ENCODE measurements at regions not wholly inside any gene's neighbourhood (a gene's known extent, or its start where the extent isn't known, plus 50 kb on each side); places are given as distances from the start of the nearest gene placed in this dataset.
"Not testable (repeated sequence)": the region's sequence is repeated elsewhere in the genome, so short reads cannot be mapped to it uniquely, and the experiment has no call there.

DNA sequence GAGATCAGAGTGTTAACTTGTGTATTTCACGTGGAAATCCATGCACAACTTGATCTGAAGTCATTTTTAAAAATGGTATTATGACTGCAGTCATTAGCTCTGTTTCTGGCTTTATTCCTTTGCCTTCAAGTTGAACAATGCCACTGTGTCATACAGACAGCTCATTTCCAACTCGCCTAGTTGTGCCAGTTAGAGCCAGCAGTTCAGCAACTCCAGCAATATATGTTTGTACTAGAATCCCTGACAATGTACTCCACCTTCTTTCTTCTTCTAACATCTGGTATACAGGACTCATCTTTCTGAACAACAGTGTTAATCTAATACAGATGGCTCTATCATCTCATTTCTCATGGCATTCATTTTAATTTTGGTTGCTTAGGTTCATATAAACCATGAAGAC lies 418.3 kb upstream of the POU3F2 start:
- H3K4me2 ChIP-seq (ENCODE audit: low read depth, low read length): no peak overlapping the region
- DNase-seq: no peak
- no peak overlapping the region for H2AFZ ChIP-seq (ENCODE audit: low read length)

DNA sequence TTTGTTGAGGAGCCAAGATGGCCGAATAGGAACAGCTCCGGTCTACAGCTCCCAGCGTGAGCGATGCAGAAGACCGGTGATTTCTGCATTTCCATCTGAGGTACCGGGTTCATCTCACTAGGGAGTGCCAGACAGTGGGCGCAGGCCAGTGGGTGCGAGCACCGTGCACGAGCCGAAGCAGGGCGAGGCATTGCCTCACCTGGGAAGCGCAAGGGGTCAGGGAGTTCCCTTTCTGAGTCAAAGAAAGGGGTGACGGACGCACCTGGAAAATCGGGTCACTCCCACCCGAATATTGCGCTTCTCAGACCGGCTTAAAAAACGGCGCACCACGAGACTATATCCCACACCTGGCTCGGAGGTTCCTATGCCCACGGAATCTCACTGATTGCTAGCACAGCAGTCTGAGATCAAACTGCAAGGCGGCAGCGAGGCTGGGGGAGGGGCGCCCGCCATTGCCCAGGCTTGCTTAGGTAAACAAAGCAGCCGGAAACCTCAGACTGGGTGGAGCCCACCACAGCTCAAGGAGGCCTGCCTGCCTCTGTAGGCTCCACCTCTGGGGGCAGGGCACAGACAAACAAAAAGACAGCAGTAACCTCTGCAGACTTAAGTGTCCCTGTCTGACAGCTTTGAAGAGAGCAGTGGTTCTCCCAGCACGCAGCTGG lies 417.7 kb upstream of the POU3F2 start:
- H3F3A ChIP-seq (ENCODE audit: insufficient read depth, low read length); H3K9me2 ChIP-seq (replicated peaks; ENCODE audit: insufficient read depth, low read length); H3K27ac ChIP-seq (ENCODE audit: low read length); H3K36me3 ChIP-seq (replicated peaks; ENCODE audit: insufficient read depth, low read length); H2AFZ ChIP-seq (ENCODE audit: low read length); H3K79me2 ChIP-seq (ENCODE audit: low read length); H3K9me3 ChIP-seq (replicated peaks; ENCODE audit: insufficient read depth, low read length); DNase-seq; H3K4me2 ChIP-seq (ENCODE audit: low read depth, low read length); H3K4me1 ChIP-seq (ENCODE audit: low read length); H3K27me3 ChIP-seq (replicated peaks; ENCODE audit: insufficient read depth, low read length); H3K9ac ChIP-seq (ENCODE audit: low read length); H3K4me3 ChIP-seq (ENCODE audit: low read length); H4K20me1 ChIP-seq (ENCODE audit: insufficient read depth, low read length): not testable (repeated sequence)

More for the DNA sequence above, 418.3 kb upstream of the POU3F2 start:
- TF ChIP-seq EZH2phosphoT487 (IDR thresholded peaks at IDR 0.05; ENCODE audit: low read length) (no peak), EZH2 (optimal IDR thresholded peaks at IDR 0.05; ENCODE audit: low read depth, low read length) (no peak)
- TF ChIP-seq, protein P1, sequence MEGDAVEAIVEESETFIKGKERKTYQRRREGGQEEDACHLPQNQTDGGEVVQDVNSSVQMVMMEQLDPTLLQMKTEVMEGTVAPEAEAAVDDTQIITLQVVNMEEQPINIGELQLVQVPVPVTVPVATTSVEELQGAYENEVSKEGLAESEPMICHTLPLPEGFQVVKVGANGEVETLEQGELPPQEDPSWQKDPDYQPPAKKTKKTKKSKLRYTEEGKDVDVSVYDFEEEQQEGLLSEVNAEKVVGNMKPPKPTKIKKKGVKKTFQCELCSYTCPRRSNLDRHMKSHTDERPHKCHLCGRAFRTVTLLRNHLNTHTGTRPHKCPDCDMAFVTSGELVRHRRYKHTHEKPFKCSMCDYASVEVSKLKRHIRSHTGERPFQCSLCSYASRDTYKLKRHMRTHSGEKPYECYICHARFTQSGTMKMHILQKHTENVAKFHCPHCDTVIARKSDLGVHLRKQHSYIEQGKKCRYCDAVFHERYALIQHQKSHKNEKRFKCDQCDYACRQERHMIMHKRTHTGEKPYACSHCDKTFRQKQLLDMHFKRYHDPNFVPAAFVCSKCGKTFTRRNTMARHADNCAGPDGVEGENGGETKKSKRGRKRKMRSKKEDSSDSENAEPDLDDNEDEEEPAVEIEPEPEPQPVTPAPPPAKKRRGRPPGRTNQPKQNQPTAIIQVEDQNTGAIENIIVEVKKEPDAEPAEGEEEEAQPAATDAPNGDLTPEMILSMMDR (IDR thresholded peaks at IDR 0.05; ENCODE audit: low read length): no peak
- no peaks in the 10 kb centered on the region for H4K20me1 ChIP-seq (ENCODE audit: insufficient read depth, low read length)
- no peaks in the 10 kb centered on the region for H3K9me3 ChIP-seq (replicated peaks; ENCODE audit: insufficient read depth, low read length)
- no peak overlapping the region for H3K4me3 ChIP-seq (ENCODE audit: low read length)
- no peaks in the 10 kb centered on the region for H3K79me2 ChIP-seq (ENCODE audit: low read length)
- H3K27ac ChIP-seq (ENCODE audit: low read length): no peak overlapping the region
- no peaks in the 10 kb centered on the region for H3K4me1 ChIP-seq (ENCODE audit: low read length)
- H3K27me3 ChIP-seq (replicated peaks; ENCODE audit: insufficient read depth, low read length): no peaks in the 10 kb centered on the region
- no peaks in the 10 kb centered on the region for H3F3A ChIP-seq (ENCODE audit: insufficient read depth, low read length)
- no peaks in the 10 kb centered on the region for H3K36me3 ChIP-seq (replicated peaks; ENCODE audit: insufficient read depth, low read length)
- no peak overlapping the region for H3K9ac ChIP-seq (ENCODE audit: low read length)
- no peaks in the 10 kb centered on the region for H3K9me2 ChIP-seq (replicated peaks; ENCODE audit: insufficient read depth, low read length)

DNA sequence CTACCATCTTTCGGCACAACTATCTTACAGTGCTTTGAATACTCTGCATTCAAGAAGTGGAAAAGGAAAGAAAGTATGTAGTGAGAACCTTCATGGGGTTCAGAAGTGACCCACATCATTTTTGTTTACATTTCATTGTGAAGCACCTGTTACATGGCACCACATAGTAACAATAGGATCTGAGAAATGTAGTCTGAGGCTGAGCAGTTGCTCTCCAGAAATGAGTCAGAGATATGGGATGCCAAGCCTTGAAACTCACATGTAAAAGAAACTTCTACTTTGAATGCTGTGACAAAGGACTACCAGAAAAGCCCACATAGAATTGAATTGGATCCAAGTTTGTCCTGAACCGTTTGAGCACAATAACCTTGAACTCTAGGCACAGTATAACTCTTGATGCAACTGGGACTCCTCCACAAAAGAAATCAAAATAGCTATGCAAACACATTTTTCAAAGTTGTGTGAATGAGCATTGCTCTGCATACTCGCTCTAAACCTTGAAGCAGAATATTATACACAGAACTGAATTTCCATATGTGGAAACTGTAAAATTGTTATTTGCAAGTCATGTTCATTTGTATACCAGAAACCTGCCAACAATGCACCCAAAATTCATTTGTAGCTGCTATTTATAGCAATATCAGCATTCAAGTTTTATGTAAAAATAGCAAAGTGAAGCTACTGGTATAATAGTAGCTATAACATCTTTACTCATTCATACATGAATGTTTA lies 400.9 kb upstream of the POU3F2 start:
- DNase-seq: peak; percentile 43
- Histone ChIP-seq H3K79me2 (ENCODE audit: low read length) (no peaks in the 10 kb centered on the region), H2AFZ (ENCODE audit: low read length) (no peak overlapping the region), H4K20me1 (ENCODE audit: insufficient read depth, low read length) (no peaks in the 10 kb centered on the region), H3K27me3 (replicated peaks; ENCODE audit: insufficient read depth, low read length) (no peaks in the 10 kb centered on the region), H3K4me2 (ENCODE audit: low read depth, low read length) (no peak overlapping the region), H3K9me3 (replicated peaks; ENCODE audit: insufficient read depth, low read length) (no peaks in the 10 kb centered on the region), H3K4me3 (ENCODE audit: low read length) (no peak overlapping the region), H3K27ac (ENCODE audit: low read length) (peak overlapping the region; percentile 22; the same call in 1 of the 2 replicates), H3K9ac (ENCODE audit: low read length) (no peak overlapping the region), H3K36me3 (replicated peaks; ENCODE audit: insufficient read depth, low read length) (no peaks in the 10 kb centered on the region), H3K4me1 (ENCODE audit: low read length) (0 out of 2 replicates have a peak, but pooled peaks cover 4% of the 10 kb centered on the region), H3F3A (ENCODE audit: insufficient read depth, low read length) (no peaks in the 10 kb centered on the region), H3K9me2 (replicated peaks; ENCODE audit: insufficient read depth, low read length) (no peaks in the 10 kb centered on the region)
- TF ChIP-seq, protein P1 (IDR thresholded peaks at IDR 0.05; ENCODE audit: low read length): no peak
- TF ChIP-seq EZH2 (optimal IDR thresholded peaks at IDR 0.05; ENCODE audit: low read depth, low read length): no peak
- no peak for TF ChIP-seq EZH2phosphoT487 (IDR thresholded peaks at IDR 0.05; ENCODE audit: low read length)

DNA sequence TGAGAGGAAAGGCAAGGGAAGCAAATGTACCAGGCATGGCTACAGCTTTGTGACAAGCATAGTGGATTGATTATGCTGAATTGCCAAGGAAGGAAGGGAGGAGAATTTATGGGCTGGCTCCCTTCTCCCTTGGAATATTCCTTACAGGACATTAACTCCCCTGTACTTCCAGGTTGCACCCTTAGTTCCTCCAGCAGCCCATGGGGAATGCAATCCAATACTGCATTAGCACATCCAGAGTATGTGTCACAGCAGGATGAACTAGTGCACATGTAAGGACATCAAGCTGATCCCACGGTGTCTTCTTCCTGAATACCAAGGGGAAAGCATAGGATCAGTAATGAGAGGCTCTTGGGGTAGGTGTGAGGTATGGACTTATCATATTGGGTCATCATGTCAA lies 390.7 kb upstream of the POU3F2 start:
- Histone ChIP-seq H3K4me3 (ENCODE audit: low read length) (no peak overlapping the region), H3F3A (ENCODE audit: insufficient read depth, low read length) (no peaks in the 10 kb centered on the region), H4K20me1 (ENCODE audit: insufficient read depth, low read length) (no peaks in the 10 kb centered on the region), H3K27ac (ENCODE audit: low read length) (no peak overlapping the region), H2AFZ (ENCODE audit: low read length) (no peak overlapping the region), H3K4me2 (ENCODE audit: low read depth, low read length) (no peak overlapping the region), H3K36me3 (replicated peaks; ENCODE audit: insufficient read depth, low read length) (no peaks in the 10 kb centered on the region), H3K9me3 (replicated peaks; ENCODE audit: insufficient read depth, low read length) (no peaks in the 10 kb centered on the region), H3K9me2 (replicated peaks; ENCODE audit: insufficient read depth, low read length) (no peaks in the 10 kb centered on the region), H3K79me2 (ENCODE audit: low read length) (no peaks in the 10 kb centered on the region), H3K9ac (ENCODE audit: low read length) (no peak overlapping the region), H3K4me1 (ENCODE audit: low read length) (no peaks in the 10 kb centered on the region), H3K27me3 (replicated peaks; ENCODE audit: insufficient read depth, low read length) (no peaks in the 10 kb centered on the region)
- TF ChIP-seq EZH2phosphoT487 (IDR thresholded peaks at IDR 0.05; ENCODE audit: low read length): no peak
- TF ChIP-seq, protein P1 (IDR thresholded peaks at IDR 0.05; ENCODE audit: low read length): no peak
- TF ChIP-seq EZH2 (optimal IDR thresholded peaks at IDR 0.05; ENCODE audit: low read depth, low read length): no peak
- no peak for DNase-seq

Measured in MM.1S (cell line).